ENCODE measurements at regions not wholly inside any gene's neighbourhood (a gene's known extent, or its start where the extent isn't known, plus 50 kb on each side); places are given as distances from the start of the nearest gene placed in this dataset.

DNA sequence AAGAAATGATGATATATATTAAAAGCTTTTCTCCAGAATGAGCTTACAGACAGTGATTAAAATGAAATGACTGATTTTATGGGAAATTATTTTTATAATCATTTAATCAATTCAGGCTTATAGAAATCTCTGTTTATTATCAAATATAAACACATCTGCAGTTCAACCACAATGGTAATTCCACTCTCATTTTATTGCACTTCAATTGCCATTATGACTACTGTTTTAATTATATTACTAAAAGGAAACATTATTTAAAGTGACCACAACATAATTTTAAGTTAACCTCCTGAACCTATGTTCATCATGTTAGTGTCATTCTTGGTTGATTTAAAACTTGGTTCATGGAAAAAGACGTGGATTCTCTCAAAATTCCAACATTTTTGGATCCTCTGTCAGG lies 536.3 kb downstream of the SLC6A15 start:
- WGBS, result 83% methylated on average over 1 of the region's 1 CpG
- Histone ChIP-seq H3K27me3 (ENCODE audit: insufficient read depth, low read length) (no peaks in the 10 kb centered on the region), H3K36me3 (ENCODE audit: insufficient read depth, low read length) (no peaks in the 10 kb centered on the region), H3K9ac (ENCODE audit: low read depth, low read length) (no peak overlapping the region), H3K27ac (ENCODE audit: low read depth, low read length) (no peak overlapping the region), H3K4me3 (ENCODE audit: low read length) (no peak overlapping the region), H3K9me3 (ENCODE audit: insufficient read depth, low read depth, low read length) (no peaks in the 10 kb centered on the region), H3K4me1 (ENCODE audit: insufficient read depth, low read length) (no peaks in the 10 kb centered on the region)

DNA sequence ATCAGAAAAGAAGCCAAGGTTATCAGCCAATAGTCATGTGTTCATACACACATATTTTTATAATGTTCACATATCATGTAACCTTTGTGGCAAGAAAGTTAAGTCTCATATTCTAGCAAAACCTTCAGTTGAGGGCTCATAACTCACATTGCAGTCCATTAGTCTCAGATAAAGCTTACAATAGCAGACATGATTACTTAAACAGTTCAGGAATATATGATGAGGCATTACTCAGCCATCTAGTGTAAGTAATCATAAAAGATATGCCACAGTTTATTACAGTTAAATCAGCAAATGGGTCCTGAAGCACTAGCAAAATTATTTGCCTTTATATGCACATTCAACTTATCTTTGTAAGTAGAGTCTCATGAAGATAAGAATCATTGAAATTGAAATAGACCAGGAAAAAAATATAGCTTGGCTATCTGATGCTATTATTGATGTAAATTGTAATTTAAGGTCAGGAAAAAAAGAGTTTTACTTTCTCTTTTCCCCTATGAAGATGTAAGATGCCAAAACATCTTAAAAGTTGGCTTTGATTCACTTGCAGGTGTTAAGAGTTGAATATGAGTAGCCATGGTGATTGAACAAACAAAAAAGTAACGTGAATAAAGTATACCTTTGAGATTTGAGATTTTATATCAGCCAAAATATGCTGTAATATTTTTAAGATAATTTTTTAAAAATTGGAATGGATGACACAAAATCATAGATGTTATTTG lies 537.0 kb downstream of the SLC6A15 start:
- H3K27ac ChIP-seq (ENCODE audit: low read depth, low read length), result no peak overlapping the region
- no peaks in the 10 kb centered on the region for H3K36me3 ChIP-seq (ENCODE audit: insufficient read depth, low read length)
- no peak overlapping the region for H3K9ac ChIP-seq (ENCODE audit: low read depth, low read length)
- H3K4me1 ChIP-seq (ENCODE audit: insufficient read depth, low read length), result no peaks in the 10 kb centered on the region
- no peaks in the 10 kb centered on the region for H3K27me3 ChIP-seq (ENCODE audit: insufficient read depth, low read length)
- H3K4me3 ChIP-seq (ENCODE audit: low read length), result no peak overlapping the region
- H3K9me3 ChIP-seq (ENCODE audit: insufficient read depth, low read depth, low read length), result no peaks in the 10 kb centered on the region
- 90% methylated on average over 1 of the region's 1 CpG for WGBS

DNA sequence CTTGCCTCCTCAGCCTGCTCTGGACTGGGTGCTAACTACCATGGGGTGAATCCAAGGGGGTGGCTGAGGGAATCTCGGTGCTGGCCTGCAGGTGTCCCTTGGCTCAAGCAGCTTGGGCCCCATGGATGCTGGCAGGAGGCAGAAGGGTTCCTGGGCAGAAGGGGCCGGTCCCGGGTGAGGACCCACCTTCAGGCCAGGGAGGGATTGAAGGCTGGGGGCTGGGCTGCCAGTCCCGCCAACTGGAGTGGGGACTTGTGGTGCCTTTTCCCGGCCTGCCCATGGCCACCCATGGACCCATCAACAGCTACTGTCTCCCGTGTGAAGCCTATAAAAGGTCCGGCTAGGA lies 550.1 kb downstream of the SLC6A15 start:
- Histone ChIP-seq H3K27ac (ENCODE audit: low read depth, low read length) (no peak overlapping the region), H3K9ac (ENCODE audit: low read depth, low read length) (no peak overlapping the region), H3K9me3 (ENCODE audit: insufficient read depth, low read depth, low read length) (no peaks in the 10 kb centered on the region), H3K27me3 (ENCODE audit: insufficient read depth, low read length) (no peaks in the 10 kb centered on the region), H3K36me3 (ENCODE audit: insufficient read depth, low read length) (no peaks in the 10 kb centered on the region), H3K4me3 (ENCODE audit: low read length) (no peak overlapping the region), H3K4me1 (ENCODE audit: insufficient read depth, low read length) (no peaks in the 10 kb centered on the region)
- 96% methylated on average over 7 of the region's 7 CpGs for WGBS

DNA sequence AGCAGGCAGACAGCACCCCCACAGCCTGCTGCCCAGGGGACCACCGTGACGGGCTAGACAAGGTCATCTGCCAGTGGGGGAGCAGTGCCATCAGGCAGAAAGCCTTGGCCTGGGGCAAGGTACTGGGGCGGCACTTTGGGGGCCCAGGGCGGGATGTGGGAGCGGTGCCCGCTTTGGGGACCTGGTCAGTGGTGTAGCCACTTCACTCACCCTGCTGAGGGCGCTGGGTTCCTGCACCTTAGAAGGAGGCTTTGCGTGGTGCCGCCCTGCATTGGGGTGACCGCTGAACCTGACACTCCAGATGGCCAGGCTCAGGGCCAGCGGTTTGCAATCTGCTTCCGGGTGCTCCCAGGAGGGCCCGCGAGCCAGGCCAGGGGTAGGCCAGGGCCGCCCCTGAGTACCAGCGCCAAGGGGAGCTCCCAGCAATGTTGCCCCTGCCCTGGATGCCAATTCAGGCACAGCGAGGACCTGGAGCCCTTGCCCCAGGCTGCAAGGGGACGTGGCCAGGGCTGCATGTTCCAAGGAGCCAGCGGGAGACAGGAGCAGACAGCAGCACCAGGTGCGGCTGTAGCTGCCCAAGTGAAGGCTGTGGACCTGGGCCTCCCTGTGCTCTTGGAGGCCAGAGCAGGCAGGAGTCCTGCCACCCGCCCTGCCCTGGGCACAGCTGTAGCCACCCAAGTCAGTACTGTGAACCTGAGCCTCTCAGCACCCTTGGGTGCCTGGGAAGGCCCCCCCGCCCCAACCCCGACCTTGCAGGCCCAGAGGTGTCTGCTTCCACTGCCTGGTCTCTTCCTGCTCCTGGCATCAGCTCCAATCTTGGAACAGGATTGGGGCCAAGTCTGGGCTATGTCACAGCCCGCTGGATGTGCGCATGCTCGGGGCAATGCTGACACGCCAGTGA lies 550.7 kb downstream of the SLC6A15 start:
- Histone ChIP-seq H3K4me3 (ENCODE audit: low read length) (no peak overlapping the region), H3K27ac (ENCODE audit: low read depth, low read length) (no peak overlapping the region), H3K36me3 (ENCODE audit: insufficient read depth, low read length) (no peaks in the 10 kb centered on the region), H3K9me3 (ENCODE audit: insufficient read depth, low read depth, low read length) (no peaks in the 10 kb centered on the region), H3K9ac (ENCODE audit: low read depth, low read length) (no peak overlapping the region), H3K27me3 (ENCODE audit: insufficient read depth, low read length) (no peaks in the 10 kb centered on the region), H3K4me1 (ENCODE audit: insufficient read depth, low read length) (no peaks in the 10 kb centered on the region)
- WGBS, result 94% methylated on average over 27 of the region's 27 CpGs

DNA sequence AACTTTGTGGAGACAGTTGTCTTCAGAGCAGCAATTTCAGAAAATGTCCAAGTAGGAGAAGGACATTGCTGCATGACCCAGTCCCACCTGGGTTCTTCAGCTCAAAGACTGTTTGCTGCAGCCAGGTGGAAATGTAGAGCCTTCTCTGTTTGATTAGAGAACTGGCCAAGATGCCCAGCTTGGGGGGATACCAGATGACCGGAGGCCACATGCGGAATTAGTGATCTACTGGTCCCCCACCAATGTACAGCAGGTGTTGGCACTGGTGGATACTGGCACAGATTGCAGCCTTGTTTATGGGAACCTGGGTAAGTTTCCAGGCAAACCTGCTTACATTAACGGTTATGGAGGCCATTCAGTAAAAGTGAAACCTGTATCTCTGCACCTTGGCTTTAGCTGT lies 555.3 kb downstream of the SLC6A15 start:
- Histone ChIP-seq H3K4me3 (ENCODE audit: low read length) (no peak overlapping the region), H3K4me1 (ENCODE audit: insufficient read depth, low read length) (no peaks in the 10 kb centered on the region), H3K9ac (ENCODE audit: low read depth, low read length) (no peak overlapping the region), H3K27me3 (ENCODE audit: insufficient read depth, low read length) (no peaks in the 10 kb centered on the region), H3K36me3 (ENCODE audit: insufficient read depth, low read length) (no peaks in the 10 kb centered on the region), H3K9me3 (ENCODE audit: insufficient read depth, low read depth, low read length) (no peaks in the 10 kb centered on the region), H3K27ac (ENCODE audit: low read depth, low read length) (no peak overlapping the region)
- 95% methylated on average over 3 of the region's 3 CpGs for WGBS

DNA sequence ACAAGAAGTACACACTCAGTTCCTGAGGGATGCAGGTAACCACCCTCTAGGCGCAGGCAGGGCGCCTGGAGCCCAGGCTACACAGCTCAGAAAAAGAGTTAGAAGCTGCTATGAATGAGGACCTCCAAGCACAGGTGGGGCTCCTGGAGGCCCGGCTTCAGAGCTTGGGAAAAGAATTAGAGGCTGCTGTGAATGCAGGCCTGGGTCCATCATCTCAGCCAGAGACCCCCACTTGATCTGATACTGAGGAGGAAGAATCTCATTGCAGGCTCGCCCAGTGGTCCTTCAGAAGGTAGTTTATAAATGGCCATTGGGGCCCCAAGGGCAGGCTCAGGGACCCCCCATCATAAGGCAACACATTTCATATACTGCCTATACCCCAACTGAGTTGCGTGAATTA lies 556.4 kb downstream of the SLC6A15 start:
- no peak overlapping the region for H3K27ac ChIP-seq (ENCODE audit: low read depth, low read length)
- H3K9me3 ChIP-seq (ENCODE audit: insufficient read depth, low read depth, low read length), result no peaks in the 10 kb centered on the region
- H3K4me1 ChIP-seq (ENCODE audit: insufficient read depth, low read length), result no peaks in the 10 kb centered on the region
- H3K9ac ChIP-seq (ENCODE audit: low read depth, low read length), result no peak overlapping the region
- WGBS, result 94% methylated on average over 5 of the region's 5 CpGs
- no peaks in the 10 kb centered on the region for H3K36me3 ChIP-seq (ENCODE audit: insufficient read depth, low read length)
- no peaks in the 10 kb centered on the region for H3K27me3 ChIP-seq (ENCODE audit: insufficient read depth, low read length)
- no peak overlapping the region for H3K4me3 ChIP-seq (ENCODE audit: low read length)

DNA sequence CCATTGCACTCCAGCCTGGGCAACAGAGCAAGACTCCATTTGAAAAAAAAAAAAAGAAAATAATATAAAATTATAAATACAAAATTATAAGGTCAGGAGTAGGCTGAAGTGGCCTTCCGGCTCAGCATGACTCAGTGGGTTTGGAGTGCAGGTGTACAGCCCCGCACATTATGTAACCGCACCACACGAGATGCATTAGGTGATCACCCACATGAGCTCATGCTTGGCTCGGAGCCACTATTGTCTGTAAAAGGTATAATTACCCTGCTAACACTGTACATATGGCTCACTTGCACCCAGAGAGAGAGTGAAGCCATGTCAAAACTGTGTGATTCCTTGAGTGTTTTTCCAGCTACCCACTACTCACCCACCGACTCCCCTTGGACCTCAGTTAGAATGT lies 557.0 kb downstream of the SLC6A15 start:
- no peaks in the 10 kb centered on the region for H3K4me1 ChIP-seq (ENCODE audit: insufficient read depth, low read length)
- H3K9me3 ChIP-seq (ENCODE audit: insufficient read depth, low read depth, low read length), result no peaks in the 10 kb centered on the region
- 94% methylated on average over 6 of the region's 6 CpGs for WGBS
- no peak overlapping the region for H3K27ac ChIP-seq (ENCODE audit: low read depth, low read length)
- no peaks in the 10 kb centered on the region for H3K36me3 ChIP-seq (ENCODE audit: insufficient read depth, low read length)
- H3K27me3 ChIP-seq (ENCODE audit: insufficient read depth, low read length), result no peaks in the 10 kb centered on the region
- no peak overlapping the region for H3K9ac ChIP-seq (ENCODE audit: low read depth, low read length)
- H3K4me3 ChIP-seq (ENCODE audit: low read length), result no peak overlapping the region

DNA sequence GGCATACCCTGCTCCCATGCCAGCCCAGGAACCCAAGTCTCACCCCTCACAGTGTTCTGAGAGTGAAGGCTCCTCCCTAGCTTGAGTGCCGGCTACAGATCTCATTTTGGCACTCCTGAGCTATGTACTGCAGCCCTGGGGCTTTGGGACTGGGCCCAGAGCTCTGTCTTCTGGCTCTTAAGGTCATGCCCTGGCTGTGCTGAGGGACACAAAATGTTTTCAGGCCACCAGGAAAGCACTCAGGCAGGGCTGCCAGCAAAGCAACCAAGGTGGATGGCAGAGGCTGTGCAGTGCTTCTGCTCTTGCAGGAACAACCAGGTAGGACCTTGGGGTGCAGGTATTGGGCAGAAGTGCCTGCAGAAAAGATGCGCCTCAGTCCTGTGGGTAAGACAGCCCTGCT lies 564.0 kb downstream of the SLC6A15 start:
- 94% methylated on average over 2 of the region's 2 CpGs for WGBS
- H3K9ac ChIP-seq (ENCODE audit: low read depth, low read length), result no peak overlapping the region
- H3K9me3 ChIP-seq (ENCODE audit: insufficient read depth, low read depth, low read length), result peaks cover 4% of the 10 kb centered on the region; the same call in 1 of the 2 replicates
- no peak overlapping the region for H3K4me3 ChIP-seq (ENCODE audit: low read length)
- no peaks in the 10 kb centered on the region for H3K27me3 ChIP-seq (ENCODE audit: insufficient read depth, low read length)
- no peaks in the 10 kb centered on the region for H3K36me3 ChIP-seq (ENCODE audit: insufficient read depth, low read length)
- no peak overlapping the region for H3K27ac ChIP-seq (ENCODE audit: low read depth, low read length)
- H3K4me1 ChIP-seq (ENCODE audit: insufficient read depth, low read length), result no peaks in the 10 kb centered on the region

DNA sequence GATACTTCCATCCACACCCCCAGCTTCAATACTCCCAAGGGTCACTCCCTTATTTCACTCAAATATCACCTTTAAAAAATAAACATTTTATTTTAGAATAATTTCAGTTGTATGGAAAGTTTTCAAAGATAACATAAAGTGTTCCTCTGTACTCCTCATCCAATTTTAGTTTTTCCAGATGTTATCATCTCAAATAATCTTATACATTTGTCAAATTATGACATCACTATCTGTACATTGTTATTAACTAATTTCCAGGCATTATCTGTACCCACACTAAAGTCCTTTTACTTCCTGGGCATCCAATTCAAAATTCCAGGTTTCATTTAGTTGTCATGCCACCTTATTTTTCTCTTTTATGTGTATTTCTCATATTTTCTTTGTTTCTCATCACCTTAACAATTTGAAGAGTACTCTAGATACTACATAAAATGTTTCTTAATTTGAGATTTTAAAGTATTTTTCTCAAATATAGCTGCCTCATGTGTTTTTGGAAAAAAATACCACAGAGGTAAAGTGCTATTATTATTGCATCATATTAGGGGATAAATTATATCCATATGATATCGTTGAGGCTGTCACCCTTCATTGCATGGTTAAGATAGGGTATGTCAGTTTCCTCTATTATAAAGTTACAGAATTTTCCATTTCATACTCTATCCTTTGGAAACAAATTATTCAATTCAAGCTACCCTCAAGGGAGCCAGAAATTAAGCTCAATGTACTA lies 571.0 kb downstream of the SLC6A15 start:
- no peaks in the 10 kb centered on the region for H3K27me3 ChIP-seq (ENCODE audit: insufficient read depth, low read length)
- WGBS, result no CpG with 5 or more reads among the region's 1 CpG
- H3K4me1 ChIP-seq (ENCODE audit: insufficient read depth, low read length), result no peaks in the 10 kb centered on the region
- no peak overlapping the region for H3K9ac ChIP-seq (ENCODE audit: low read depth, low read length)
- no peaks in the 10 kb centered on the region for H3K9me3 ChIP-seq (ENCODE audit: insufficient read depth, low read depth, low read length)
- no peaks in the 10 kb centered on the region for H3K36me3 ChIP-seq (ENCODE audit: insufficient read depth, low read length)
- H3K4me3 ChIP-seq (ENCODE audit: low read length), result no peak overlapping the region
- no peak overlapping the region for H3K27ac ChIP-seq (ENCODE audit: low read depth, low read length)

DNA sequence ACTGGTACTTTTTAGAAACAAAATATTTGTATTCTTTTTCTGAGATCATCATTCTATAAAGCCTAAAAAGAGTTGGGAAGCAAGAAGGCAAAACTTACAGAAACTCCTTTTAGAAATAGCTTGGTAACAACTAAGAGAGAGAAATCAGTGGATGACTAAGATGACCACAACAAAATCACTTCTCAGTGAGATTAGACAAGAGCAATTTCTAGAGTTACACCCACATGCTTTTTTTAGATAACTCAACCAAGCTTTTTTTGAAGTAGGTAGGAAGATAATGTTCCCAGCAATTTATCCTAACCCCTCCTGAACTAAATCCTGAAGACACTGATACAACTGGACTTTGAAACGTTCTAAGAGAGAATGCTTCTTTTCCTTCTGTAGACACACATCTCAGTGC lies 576.4 kb downstream of the SLC6A15 start:
- Histone ChIP-seq H3K27ac (ENCODE audit: low read depth, low read length) (no peak overlapping the region), H3K36me3 (ENCODE audit: insufficient read depth, low read length) (no peaks in the 10 kb centered on the region), H3K4me3 (ENCODE audit: low read length) (no peak overlapping the region), H3K9me3 (ENCODE audit: insufficient read depth, low read depth, low read length) (no peaks in the 10 kb centered on the region), H3K27me3 (ENCODE audit: insufficient read depth, low read length) (no peaks in the 10 kb centered on the region), H3K4me1 (ENCODE audit: insufficient read depth, low read length) (no peaks in the 10 kb centered on the region), H3K9ac (ENCODE audit: low read depth, low read length) (no peak overlapping the region)
- 90% methylated on average over 1 of the region's 1 CpG for WGBS

DNA sequence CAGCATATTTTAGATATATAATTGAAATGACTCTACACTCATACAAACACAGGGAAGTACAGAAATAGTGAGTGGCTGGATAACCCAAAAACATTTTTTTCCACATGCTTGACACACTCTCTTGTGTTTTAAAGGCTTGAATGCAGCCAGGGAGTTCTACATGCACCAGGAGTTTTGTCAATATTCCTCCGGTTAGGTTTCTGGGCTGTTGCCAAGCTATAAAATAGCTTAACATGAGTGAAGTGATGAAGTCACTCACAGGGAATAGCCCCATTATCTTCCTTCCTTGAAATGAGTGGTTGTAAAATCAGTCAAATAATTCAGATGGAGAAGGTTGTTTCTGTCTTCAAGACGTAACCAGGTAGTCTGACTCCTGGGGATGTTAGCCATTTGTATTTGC lies 582.7 kb downstream of the SLC6A15 start:
- WGBS, result 86% methylated on average over 2 of the region's 2 CpGs

More for the DNA sequence above, 582.7 kb downstream of the SLC6A15 start:
- Histone ChIP-seq H3K27ac (ENCODE audit: low read depth, low read length) (no peak overlapping the region), H3K36me3 (ENCODE audit: insufficient read depth, low read length) (no peaks in the 10 kb centered on the region), H3K4me1 (ENCODE audit: insufficient read depth, low read length) (no peaks in the 10 kb centered on the region), H3K4me3 (ENCODE audit: low read length) (no peak overlapping the region), H3K9me3 (ENCODE audit: insufficient read depth, low read depth, low read length) (no peaks in the 10 kb centered on the region), H3K9ac (ENCODE audit: low read depth, low read length) (no peak overlapping the region), H3K27me3 (ENCODE audit: insufficient read depth, low read length) (no peaks in the 10 kb centered on the region)

Data from HUES64 (cell line).